A204.1 (cell line): ENCODE measurements at regions not wholly inside any gene's neighbourhood (a gene's known extent, or its start where the extent isn't known, plus 50 kb on each side); places are given as distances from the start of the nearest gene placed in this dataset.
"Not testable (repeated sequence)": the region's sequence is repeated elsewhere in the genome, so short reads cannot be mapped to it uniquely, and the experiment has no call there.

Source experiments
- FAIRE-seq: peaks from 2 replicates; lab custom pipeline; 2012; peaks lifted over from hg19 to GRCh38; lab: Jason Lieb, UNC

- FAIRE-seq, result no peak
These were observed 50.8 kb upstream of the CTNNA1 start for GRCh38 chr5:138702166-138703077.

GRCh38 chr5:138701678-138702077 lies 51.5 kb upstream of the CTNNA1 start:
- no peak for FAIRE-seq

- FAIRE-seq, result no peak
These were observed 52.5 kb upstream of the CTNNA1 start for GRCh38 chr5:138700581-138701362.

GRCh38 chr5:138699482-138699881 lies 53.7 kb upstream of the CTNNA1 start:
- no peak for FAIRE-seq

- no peak for FAIRE-seq
These were observed 54.5 kb upstream of the CTNNA1 start for GRCh38 chr5:138698713-138699112.

- no peak for FAIRE-seq
These were observed 55.4 kb upstream of the CTNNA1 start for GRCh38 chr5:138697720-138698360.

- no peak for FAIRE-seq
These were observed 56.7 kb upstream of the CTNNA1 start for GRCh38 chr5:138696501-138696900.

GRCh38 chr5:138695781-138696180 lies 57.4 kb upstream of the CTNNA1 start:
- no peak for FAIRE-seq

- no peak for FAIRE-seq
These were observed 59.1 kb upstream of the CTNNA1 start for GRCh38 chr5:138694146-138694545.

GRCh38 chr5:138692370-138692769 lies 60.9 kb upstream of the CTNNA1 start:
- no peak for FAIRE-seq

GRCh38 chr5:138686668-138687067 lies 66.6 kb upstream of the CTNNA1 start:
- no peak for FAIRE-seq

GRCh38 chr5:138685193-138685745 lies 68.0 kb upstream of the CTNNA1 start:
- no peak for FAIRE-seq

GRCh38 chr5:138682462-138682861 lies 70.8 kb upstream of the CTNNA1 start:
- not testable (repeated sequence) for FAIRE-seq

GRCh38 chr5:138678826-138679225 lies 74.4 kb upstream of the CTNNA1 start:
- FAIRE-seq, result not testable (repeated sequence)

GRCh38 chr5:138677782-138678181 lies 75.4 kb upstream of the CTNNA1 start:
- FAIRE-seq, result no peak

- FAIRE-seq, result no peak
These were observed 76.5 kb upstream of the CTNNA1 start for GRCh38 chr5:138676556-138677193.

- FAIRE-seq, result no peak
These were observed 77.2 kb upstream of the CTNNA1 start for GRCh38 chr5:138676002-138676401.

- no peak for FAIRE-seq
These were observed 84.5 kb upstream of the CTNNA1 start for GRCh38 chr5:138668451-138669380.

- FAIRE-seq, result not testable (repeated sequence)
These were observed 85.4 kb upstream of the CTNNA1 start for GRCh38 chr5:138667782-138668331.

GRCh38 chr5:138666226-138666742 lies 86.9 kb upstream of the CTNNA1 start:
- no peak for FAIRE-seq
